SKM-1 (cell line): ENCODE measurements at regions not wholly inside any gene's neighbourhood (a gene's known extent, or its start where the extent isn't known, plus 50 kb on each side); places are given as distances from the start of the nearest gene placed in this dataset.

ENCODE experiments used
- DNase-seq: peaks from one replicate; lab custom pipeline; 2025; ENCODE audit not compliant: unreplicated experiment; lab: John Stamatoyannopoulos, UW

- no peak for DNase-seq
Measured at GRCh38 chr13:48181482-48182145, 51.4 kb upstream of the ITM2B start.

GRCh38 chr13:48178126-48178525 lies 54.9 kb upstream of the ITM2B start:
- DNase-seq: no peak

- DNase-seq: no peak
Measured at GRCh38 chr13:48176781-48177180, 56.2 kb upstream of the ITM2B start.

- no peak for DNase-seq
Measured at GRCh38 chr13:48175185-48175584, 57.8 kb upstream of the ITM2B start.

- DNase-seq: no peak
Measured at GRCh38 chr13:48167866-48168265, 65.1 kb upstream of the ITM2B start.

GRCh38 chr13:48165727-48166126 lies 67.3 kb upstream of the ITM2B start:
- no peak for DNase-seq

GRCh38 chr13:48165063-48165462 lies 67.9 kb upstream of the ITM2B start:
- no peak for DNase-seq

- no peak for DNase-seq
Measured at GRCh38 chr13:48163061-48163460, 68.2 kb upstream of the MED4 start.

- no peak for DNase-seq
Measured at GRCh38 chr13:48162217-48162616, 67.3 kb upstream of the MED4 start.

GRCh38 chr13:48161530-48162179 lies 66.8 kb upstream of the MED4 start:
- peak; percentile 81 for DNase-seq

GRCh38 chr13:48160606-48161278 lies 65.8 kb upstream of the MED4 start:
- DNase-seq: no peak

GRCh38 chr13:48159826-48160225 lies 64.9 kb upstream of the MED4 start:
- DNase-seq: no peak

GRCh38 chr13:48159401-48159800 lies 64.5 kb upstream of the MED4 start:
- DNase-seq: no peak

GRCh38 chr13:48158915-48159314 lies 64.0 kb upstream of the MED4 start:
- peak; percentile 44 for DNase-seq

GRCh38 chr13:48158290-48158689 lies 63.4 kb upstream of the MED4 start:
- DNase-seq: no peak

GRCh38 chr13:48156466-48156865 lies 61.6 kb upstream of the MED4 start:
- no peak for DNase-seq

- DNase-seq: peak; percentile 40
Measured at GRCh38 chr13:48155848-48156247, 60.9 kb upstream of the MED4 start.

GRCh38 chr13:48154671-48155070 lies 59.8 kb upstream of the MED4 start:
- no peak for DNase-seq

GRCh38 chr13:48153186-48153585 lies 58.3 kb upstream of the MED4 start:
- DNase-seq: no peak

GRCh38 chr13:48151363-48152161 lies 56.7 kb upstream of the MED4 start:
- DNase-seq: no peak

GRCh38 chr13:48148454-48148853 lies 53.5 kb upstream of the MED4 start:
- no peak for DNase-seq

- no peak for DNase-seq
Measured at GRCh38 chr13:48146636-48147035, 51.7 kb upstream of the MED4 start.
